ENCODE measurements at regions not wholly inside any gene's neighbourhood (a gene's known extent, or its start where the extent isn't known, plus 50 kb on each side); places are given as distances from the start of the nearest gene placed in this dataset.

GRCh38 chr5:63346451-63346850 is 615.8 kb downstream of the HTR1A start:
- Histone ChIP-seq H3K4me1 (no peaks in the 10 kb centered on the region), H3K36me3 (replicated peaks in 1 of 2; ENCODE audit: insufficient read depth in 1 of 2, low read depth in 2 of 2) (no peaks in the 10 kb centered on the region), H3K27me3 (no peaks in the 10 kb centered on the region), H3K4me3 (no peak overlapping the region), H3K27ac (no peak overlapping the region), H3K9me3 (no peaks in the 10 kb centered on the region)
- TF ChIP-seq POLR2A (IDR thresholded peaks at IDR 0.05) = no peak
- TF ChIP-seq, protein P1, sequence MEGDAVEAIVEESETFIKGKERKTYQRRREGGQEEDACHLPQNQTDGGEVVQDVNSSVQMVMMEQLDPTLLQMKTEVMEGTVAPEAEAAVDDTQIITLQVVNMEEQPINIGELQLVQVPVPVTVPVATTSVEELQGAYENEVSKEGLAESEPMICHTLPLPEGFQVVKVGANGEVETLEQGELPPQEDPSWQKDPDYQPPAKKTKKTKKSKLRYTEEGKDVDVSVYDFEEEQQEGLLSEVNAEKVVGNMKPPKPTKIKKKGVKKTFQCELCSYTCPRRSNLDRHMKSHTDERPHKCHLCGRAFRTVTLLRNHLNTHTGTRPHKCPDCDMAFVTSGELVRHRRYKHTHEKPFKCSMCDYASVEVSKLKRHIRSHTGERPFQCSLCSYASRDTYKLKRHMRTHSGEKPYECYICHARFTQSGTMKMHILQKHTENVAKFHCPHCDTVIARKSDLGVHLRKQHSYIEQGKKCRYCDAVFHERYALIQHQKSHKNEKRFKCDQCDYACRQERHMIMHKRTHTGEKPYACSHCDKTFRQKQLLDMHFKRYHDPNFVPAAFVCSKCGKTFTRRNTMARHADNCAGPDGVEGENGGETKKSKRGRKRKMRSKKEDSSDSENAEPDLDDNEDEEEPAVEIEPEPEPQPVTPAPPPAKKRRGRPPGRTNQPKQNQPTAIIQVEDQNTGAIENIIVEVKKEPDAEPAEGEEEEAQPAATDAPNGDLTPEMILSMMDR (IDR thresholded peaks at IDR 0.05) = no peak
- intact Hi-C loops (cut with DNase I) = no loop called here
- no peak for ATAC-seq
- no peak for DNase-seq

GRCh38 chr5:63341442-63341841 is 620.8 kb downstream of the HTR1A start:
- Histone ChIP-seq H3K4me3 (no peak overlapping the region), H3K4me1 (no peaks in the 10 kb centered on the region), H3K9me3 (no peaks in the 10 kb centered on the region), H3K27ac (no peak overlapping the region), H3K36me3 (replicated peaks in 1 of 2; ENCODE audit: insufficient read depth in 1 of 2, low read depth in 2 of 2) (no peaks in the 10 kb centered on the region), H3K27me3 (no peaks in the 10 kb centered on the region)
- intact Hi-C loops (cut with DNase I) = no loop called here
- no peak for TF ChIP-seq POLR2A (IDR thresholded peaks at IDR 0.05)
- TF ChIP-seq, protein P1 (IDR thresholded peaks at IDR 0.05) = no peak
- ATAC-seq = no peak
- whole genome bisulfite sequencing, 2 donors = 64 to 66% methylated on average over 2 of the region's 2 CpGs
- no peak for DNase-seq

GRCh38 chr5:63323926-63324325 is 638.3 kb downstream of the HTR1A start:
- H3K4me1 ChIP-seq = no peaks in the 10 kb centered on the region
- no peaks in the 10 kb centered on the region for H3K9me3 ChIP-seq
- H3K27ac ChIP-seq = no peak overlapping the region
- H3K27me3 ChIP-seq = no peaks in the 10 kb centered on the region
- ATAC-seq (no peak), DNase-seq (no peak)
- intact Hi-C loops (cut with DNase I) = no loop called here
- WGBS, 2 donors = 19 to 23% methylated on average over 1 of the region's 1 CpG
- no peak for TF ChIP-seq POLR2A (IDR thresholded peaks at IDR 0.05)
- TF ChIP-seq, protein P1 (IDR thresholded peaks at IDR 0.05) = no peak
- no peaks in the 10 kb centered on the region for H3K36me3 ChIP-seq (replicated peaks in 1 of 2; ENCODE audit: insufficient read depth in 1 of 2, low read depth in 2 of 2)
- H3K4me3 ChIP-seq = no peak overlapping the region

DNA sequence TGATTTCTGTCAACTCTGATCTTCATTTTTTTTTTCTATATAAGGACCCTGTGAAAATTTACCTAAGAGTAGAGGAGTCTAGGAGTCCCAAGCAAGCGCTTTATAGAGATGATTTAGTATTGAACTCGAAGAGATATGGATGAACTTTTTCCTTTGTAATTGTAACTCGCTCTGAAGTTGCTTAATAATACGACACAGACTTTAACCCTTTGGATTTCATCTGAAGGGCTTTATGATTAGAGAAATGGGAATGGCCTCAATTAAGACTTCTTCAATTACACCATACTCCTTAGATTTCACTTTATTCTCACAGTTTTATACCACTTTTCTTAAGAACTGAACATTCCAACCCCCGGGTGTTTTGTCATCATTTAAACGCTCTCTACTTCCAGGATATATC is 647.7 kb downstream of the HTR1A start:
- H3K4me1 ChIP-seq = no peaks in the 10 kb centered on the region
- no peak for DNase-seq
- ATAC-seq = no peak
- 63 to 67% methylated on average over 6 of the region's 6 CpGs for WGBS, 2 donors
- H3K9me3 ChIP-seq = no peaks in the 10 kb centered on the region
- no peak overlapping the region for H3K4me3 ChIP-seq
- no peaks in the 10 kb centered on the region for H3K27me3 ChIP-seq
- H3K27ac ChIP-seq = no peak overlapping the region
- H3K36me3 ChIP-seq (replicated peaks in 1 of 2; ENCODE audit: insufficient read depth in 1 of 2, low read depth in 2 of 2) = no peaks in the 10 kb centered on the region
- intact Hi-C loops (cut with DNase I) = no loop called here
- TF ChIP-seq, protein P1 (IDR thresholded peaks at IDR 0.05) = no peak
- no peak for TF ChIP-seq POLR2A (IDR thresholded peaks at IDR 0.05)

- Histone ChIP-seq H3K4me3 (no peak overlapping the region), H3K27me3 (no peaks in the 10 kb centered on the region), H3K27ac (no peak overlapping the region), H3K36me3 (replicated peaks in 1 of 2; ENCODE audit: insufficient read depth in 1 of 2, low read depth in 2 of 2) (no peaks in the 10 kb centered on the region), H3K9me3 (no peaks in the 10 kb centered on the region), H3K4me1 (no peaks in the 10 kb centered on the region)
- DNase-seq (no peak), ATAC-seq (no peak)
- TF ChIP-seq, protein P1 (IDR thresholded peaks at IDR 0.05) = no peak
- no peak for TF ChIP-seq POLR2A (IDR thresholded peaks at IDR 0.05)
- intact Hi-C loops (cut with DNase I) = no loop called here
- 63 to 78% methylated on average over 1 of the region's 1 CpG for WGBS, 2 donors
These were observed 651.6 kb downstream of the HTR1A start for GRCh38 chr5:63310644-63311043.
